Fibroblast of pulmonary artery (primary cell): ENCODE measurements at regions not wholly inside any gene's neighbourhood (a gene's known extent, or its start where the extent isn't known, plus 50 kb on each side); places are given as distances from the start of the nearest gene placed in this dataset.

Experiments used
- DNase-seq: peaks from one replicate; pipeline ENCODE4 v3.0.0-alpha.2; 2010; ENCODE audit warnings: low read depth
- H3K4me3 ChIP-seq: replicated peaks from 2 replicates; pipeline ENCODE4 v1.5.1; 2011; ENCODE audit warnings: low read depth, mild to moderate bottlenecking, control low read depth, low read length, moderate library complexity
- TF ChIP-seq, protein P1 (sequence below): IDR thresholded peaks from 2 replicates; pipeline ENCODE4 v1.5.1; 2011; ENCODE audit warnings: mild to moderate bottlenecking, control low read depth, low read length, inconsistent platforms; ENCODE audit errors: missing control alignments

- TF ChIP-seq, protein P1, sequence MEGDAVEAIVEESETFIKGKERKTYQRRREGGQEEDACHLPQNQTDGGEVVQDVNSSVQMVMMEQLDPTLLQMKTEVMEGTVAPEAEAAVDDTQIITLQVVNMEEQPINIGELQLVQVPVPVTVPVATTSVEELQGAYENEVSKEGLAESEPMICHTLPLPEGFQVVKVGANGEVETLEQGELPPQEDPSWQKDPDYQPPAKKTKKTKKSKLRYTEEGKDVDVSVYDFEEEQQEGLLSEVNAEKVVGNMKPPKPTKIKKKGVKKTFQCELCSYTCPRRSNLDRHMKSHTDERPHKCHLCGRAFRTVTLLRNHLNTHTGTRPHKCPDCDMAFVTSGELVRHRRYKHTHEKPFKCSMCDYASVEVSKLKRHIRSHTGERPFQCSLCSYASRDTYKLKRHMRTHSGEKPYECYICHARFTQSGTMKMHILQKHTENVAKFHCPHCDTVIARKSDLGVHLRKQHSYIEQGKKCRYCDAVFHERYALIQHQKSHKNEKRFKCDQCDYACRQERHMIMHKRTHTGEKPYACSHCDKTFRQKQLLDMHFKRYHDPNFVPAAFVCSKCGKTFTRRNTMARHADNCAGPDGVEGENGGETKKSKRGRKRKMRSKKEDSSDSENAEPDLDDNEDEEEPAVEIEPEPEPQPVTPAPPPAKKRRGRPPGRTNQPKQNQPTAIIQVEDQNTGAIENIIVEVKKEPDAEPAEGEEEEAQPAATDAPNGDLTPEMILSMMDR: no peak
- no peak overlapping the region for H3K4me3 ChIP-seq
- no peak for DNase-seq
Measured at GRCh38 chr6:111939902-111940301, 66.7 kb upstream of the FYN start.

DNA sequence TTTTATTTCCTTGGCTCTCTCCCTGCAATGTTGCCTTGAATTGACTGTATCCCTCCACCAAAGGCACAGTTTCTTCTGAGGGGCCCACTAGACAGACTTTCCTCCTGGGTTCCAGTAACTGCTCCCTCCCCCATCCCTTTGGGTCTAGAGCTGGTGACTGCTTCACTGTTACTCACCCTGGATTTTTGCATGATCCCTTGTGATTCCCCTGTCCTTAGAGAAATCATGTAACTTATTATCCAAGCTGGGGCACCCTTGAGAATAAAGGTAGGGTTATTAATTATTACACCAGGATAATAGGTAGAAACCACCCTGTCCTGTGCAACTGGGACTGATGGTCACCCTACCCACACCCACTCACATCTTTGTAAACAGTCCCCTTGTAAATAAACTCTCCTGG lies 67.5 kb upstream of the FYN start:
- DNase-seq: no peak
- TF ChIP-seq, protein P1: no peak
- H3K4me3 ChIP-seq: no peak overlapping the region

DNA sequence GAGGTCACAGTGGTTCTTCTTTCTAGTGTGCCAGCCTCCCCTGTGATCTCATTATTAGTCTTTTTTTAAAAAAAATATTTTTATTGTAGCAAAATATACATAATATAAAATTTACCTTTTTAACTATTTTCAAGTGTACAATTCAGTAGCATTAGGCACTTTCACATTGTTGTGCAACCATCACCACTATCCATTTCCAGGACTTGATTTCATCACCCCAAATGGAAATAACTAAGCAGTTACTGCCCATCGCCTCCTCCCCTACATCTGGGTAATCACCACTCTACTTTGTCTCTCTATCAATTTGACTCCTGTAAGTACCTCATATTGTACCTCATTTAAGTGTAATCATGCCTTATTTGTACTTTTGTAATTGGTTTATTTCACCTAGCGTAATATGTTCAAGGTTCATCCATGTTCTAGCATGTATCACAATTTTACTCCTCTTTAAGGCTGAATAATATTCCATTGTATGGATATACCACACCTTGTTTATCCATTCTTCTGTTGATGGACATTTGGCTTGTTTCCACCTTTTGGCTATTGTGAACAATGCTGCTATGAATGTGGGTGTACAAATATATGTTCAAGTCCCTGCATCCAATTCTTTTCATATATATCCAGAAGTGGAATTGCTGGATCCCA lies 68.6 kb upstream of the FYN start:
- DNase-seq: peak; percentile 52
- TF ChIP-seq, protein P1: no peak

DNA sequence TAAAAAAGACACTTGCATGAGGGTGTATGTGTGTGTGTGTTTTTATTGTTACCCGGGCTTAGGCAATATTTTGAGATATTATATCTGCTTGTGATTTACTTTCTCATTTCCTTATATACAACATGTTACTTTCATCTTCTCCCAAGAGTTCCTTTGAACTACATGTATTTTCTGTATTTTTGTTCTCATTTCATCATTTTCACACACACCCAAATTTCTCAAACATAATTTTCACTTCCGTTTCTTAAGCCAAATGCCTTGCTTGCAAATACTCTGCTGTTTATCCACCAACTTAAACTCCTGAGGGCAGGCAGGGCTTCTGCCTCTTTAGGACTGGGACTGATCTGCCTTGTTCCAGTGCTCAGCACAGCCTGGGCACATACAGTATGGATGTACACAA lies 69.3 kb upstream of the FYN start:
- TF ChIP-seq, protein P1: no peak
- no peak overlapping the region for H3K4me3 ChIP-seq
- no peak for DNase-seq

More for the DNA sequence above, 68.6 kb upstream of the FYN start:
- no peak overlapping the region for H3K4me3 ChIP-seq

DNA sequence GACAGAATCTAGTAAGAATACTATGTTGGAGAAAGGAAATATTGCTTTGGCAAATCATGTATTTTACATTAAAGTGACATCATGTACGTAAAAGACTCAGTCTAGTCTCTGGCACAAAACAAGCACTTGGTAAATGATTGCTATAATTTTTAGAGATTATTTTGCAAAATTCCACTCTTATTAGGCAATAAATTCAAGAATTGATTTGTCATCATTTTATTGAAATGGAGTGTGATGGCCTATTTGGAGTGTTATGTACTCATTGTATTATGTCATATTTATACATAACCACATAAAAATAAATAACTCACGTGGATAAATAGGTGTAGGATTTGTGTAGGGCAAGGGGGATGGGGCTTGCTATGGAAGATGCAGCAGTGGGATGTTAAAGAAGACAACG lies 70.0 kb upstream of the FYN start:
- TF ChIP-seq, protein P1: no peak
- H3K4me3 ChIP-seq: no peak overlapping the region
- no peak for DNase-seq

GRCh38 chr6:111943726-111944125 lies 70.5 kb upstream of the FYN start:
- no peak for DNase-seq
- H3K4me3 ChIP-seq: no peak overlapping the region

DNA sequence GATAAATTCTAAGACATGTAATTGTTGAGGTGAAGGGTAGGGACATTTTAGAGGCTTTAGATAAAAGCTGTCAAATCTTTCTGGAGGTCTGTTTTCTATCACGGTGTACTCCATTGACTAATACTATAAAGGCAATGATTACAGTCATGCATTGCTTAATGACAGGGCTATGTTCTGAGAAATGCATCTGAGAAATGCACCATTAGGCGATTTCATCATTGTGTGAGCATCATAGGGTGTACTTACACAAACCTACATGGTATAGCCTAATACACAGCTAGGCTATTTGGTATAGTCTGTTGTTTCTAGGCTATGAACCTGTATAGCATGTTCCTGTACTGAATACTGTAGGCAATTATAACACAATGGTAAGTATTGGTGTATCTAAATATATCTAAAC lies 71.3 kb upstream of the FYN start:
- DNase-seq: peak; percentile 62
- TF ChIP-seq, protein P1: no peak
- no peak overlapping the region for H3K4me3 ChIP-seq

More at GRCh38 chr6:111943726-111944125, 70.5 kb upstream of the FYN start:
- TF ChIP-seq, protein P1: no peak
